ENCODE measurements at regions not wholly inside any gene's neighbourhood (a gene's known extent, or its start where the extent isn't known, plus 50 kb on each side); places are given as distances from the start of the nearest gene placed in this dataset.

DNA sequence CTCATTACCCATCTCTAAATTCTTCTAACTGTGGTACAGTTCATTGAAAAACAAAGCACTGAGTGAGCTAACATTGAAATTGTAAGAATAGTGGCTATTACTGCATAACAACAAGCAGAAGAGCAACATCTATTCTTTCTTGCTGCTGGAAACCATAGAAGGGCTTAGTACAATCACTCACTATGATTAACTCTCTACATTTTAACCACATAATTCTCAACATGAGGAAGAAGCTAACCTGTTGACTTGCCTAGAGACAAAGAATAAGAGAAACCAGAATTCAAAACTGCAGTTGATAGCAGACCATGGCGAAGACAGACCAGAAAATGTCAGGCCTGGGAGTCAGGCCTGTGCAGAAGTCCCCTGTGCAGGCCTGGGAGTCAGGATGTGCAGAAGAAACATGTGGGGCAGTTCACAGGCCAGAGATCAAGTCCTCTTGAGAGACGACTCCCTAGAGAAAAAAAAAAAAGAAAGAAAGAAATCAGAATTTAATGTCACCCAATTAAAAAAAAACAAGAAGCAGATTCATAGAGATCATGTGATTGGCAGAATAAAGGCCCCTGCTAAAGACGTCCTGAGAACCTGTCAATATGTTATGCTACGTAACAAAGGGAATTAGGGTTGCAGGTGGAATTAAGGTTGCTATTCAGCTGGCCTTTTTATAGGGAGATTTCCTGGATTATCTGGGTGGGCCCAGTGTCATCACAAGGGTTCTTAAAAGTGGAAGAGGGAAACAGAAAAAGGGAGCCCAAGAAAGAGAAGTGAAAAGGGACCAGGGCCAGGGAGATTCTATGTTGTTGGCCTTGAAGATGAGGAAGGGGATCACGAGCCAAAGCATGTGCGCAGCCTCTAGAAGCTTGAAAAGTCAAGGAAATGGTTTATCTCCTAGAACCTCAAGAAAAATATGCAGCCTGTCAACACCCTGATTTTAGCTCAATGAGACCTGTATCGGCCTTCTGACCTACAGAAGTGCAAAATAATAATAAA, 94.9 kb downstream of the MRPL39 start:
- no peaks in the 10 kb centered on the region for H3K36me3 ChIP-seq (ENCODE audit: control insufficient read depth in 4 of 4, insufficient read depth in 3 of 4, low read depth in 1 of 4, low read length in 3 of 4)
- TF ChIP-seq RAD21 (IDR thresholded peaks at IDR 0.05) (no peak), SP1 (IDR thresholded peaks at IDR 0.05) (no peak), HNF4G (IDR thresholded peaks at IDR 0.05) (no peak), RXRA (IDR thresholded peaks at IDR 0.05) (no peak), FOXA1 (IDR thresholded peaks at IDR 0.05) (no peak), FOXA2 (IDR thresholded peaks at IDR 0.05) (no peak), NR2F2 (IDR thresholded peaks at IDR 0.05) (no peak), GABPA (IDR thresholded peaks at IDR 0.05 in 1 of 2, conservative IDR thresholded peaks at IDR 0.05 in 1 of 2) (no peak), TAF1 (conservative IDR thresholded peaks at IDR 0.05) (no peak), JUND (IDR thresholded peaks at IDR 0.05) (no peak)
- TF ChIP-seq, protein P1, sequence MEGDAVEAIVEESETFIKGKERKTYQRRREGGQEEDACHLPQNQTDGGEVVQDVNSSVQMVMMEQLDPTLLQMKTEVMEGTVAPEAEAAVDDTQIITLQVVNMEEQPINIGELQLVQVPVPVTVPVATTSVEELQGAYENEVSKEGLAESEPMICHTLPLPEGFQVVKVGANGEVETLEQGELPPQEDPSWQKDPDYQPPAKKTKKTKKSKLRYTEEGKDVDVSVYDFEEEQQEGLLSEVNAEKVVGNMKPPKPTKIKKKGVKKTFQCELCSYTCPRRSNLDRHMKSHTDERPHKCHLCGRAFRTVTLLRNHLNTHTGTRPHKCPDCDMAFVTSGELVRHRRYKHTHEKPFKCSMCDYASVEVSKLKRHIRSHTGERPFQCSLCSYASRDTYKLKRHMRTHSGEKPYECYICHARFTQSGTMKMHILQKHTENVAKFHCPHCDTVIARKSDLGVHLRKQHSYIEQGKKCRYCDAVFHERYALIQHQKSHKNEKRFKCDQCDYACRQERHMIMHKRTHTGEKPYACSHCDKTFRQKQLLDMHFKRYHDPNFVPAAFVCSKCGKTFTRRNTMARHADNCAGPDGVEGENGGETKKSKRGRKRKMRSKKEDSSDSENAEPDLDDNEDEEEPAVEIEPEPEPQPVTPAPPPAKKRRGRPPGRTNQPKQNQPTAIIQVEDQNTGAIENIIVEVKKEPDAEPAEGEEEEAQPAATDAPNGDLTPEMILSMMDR (IDR thresholded peaks at IDR 0.05; ENCODE audit: low read depth, low read length, missing input control): no peak
- TF ChIP-seq, protein P2, sequence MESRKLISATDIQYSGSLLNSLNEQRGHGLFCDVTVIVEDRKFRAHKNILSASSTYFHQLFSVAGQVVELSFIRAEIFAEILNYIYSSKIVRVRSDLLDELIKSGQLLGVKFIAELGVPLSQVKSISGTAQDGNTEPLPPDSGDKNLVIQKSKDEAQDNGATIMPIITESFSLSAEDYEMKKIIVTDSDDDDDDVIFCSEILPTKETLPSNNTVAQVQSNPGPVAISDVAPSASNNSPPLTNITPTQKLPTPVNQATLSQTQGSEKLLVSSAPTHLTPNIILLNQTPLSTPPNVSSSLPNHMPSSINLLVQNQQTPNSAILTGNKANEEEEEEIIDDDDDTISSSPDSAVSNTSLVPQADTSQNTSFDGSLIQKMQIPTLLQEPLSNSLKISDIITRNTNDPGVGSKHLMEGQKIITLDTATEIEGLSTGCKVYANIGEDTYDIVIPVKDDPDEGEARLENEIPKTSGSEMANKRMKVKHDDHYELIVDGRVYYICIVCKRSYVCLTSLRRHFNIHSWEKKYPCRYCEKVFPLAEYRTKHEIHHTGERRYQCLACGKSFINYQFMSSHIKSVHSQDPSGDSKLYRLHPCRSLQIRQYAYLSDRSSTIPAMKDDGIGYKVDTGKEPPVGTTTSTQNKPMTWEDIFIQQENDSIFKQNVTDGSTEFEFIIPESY (IDR thresholded peaks at IDR 0.05): no peak
- TF ChIP-seq, protein P3, sequence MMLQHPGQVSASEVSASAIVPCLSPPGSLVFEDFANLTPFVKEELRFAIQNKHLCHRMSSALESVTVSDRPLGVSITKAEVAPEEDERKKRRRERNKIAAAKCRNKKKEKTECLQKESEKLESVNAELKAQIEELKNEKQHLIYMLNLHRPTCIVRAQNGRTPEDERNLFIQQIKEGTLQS (IDR thresholded peaks at IDR 0.05): no peak
- 81% methylated on average over 7 of the region's 7 CpGs for WGBS
- H3K9ac ChIP-seq (ENCODE audit: low read depth in 1 of 2, low read length in 2 of 2): no peak overlapping the region
- H3K9me3 ChIP-seq (ENCODE audit: control insufficient read depth in 4 of 4, low read length in 3 of 4): no peaks in the 10 kb centered on the region
- H3K4me3 ChIP-seq (ENCODE audit: low read depth in 1 of 3, low read length in 3 of 3): no peak overlapping the region
- no peak for DNase-seq (ENCODE audit: low spot score)
- H3K27ac ChIP-seq (ENCODE audit: low read depth in 1 of 2, low read length in 2 of 2): no peak overlapping the region
- no peaks in the 10 kb centered on the region for H3K27me3 ChIP-seq (ENCODE audit: control insufficient read depth in 4 of 4, insufficient read depth in 4 of 4, low read length in 3 of 4)
- peaks cover 0 to 1% (median 0%) of the 10 kb centered on the region in 4 donors for H3K4me1 ChIP-seq (ENCODE audit: control insufficient read depth in 4 of 4, insufficient read depth in 4 of 4, low read length in 3 of 4)

DNA sequence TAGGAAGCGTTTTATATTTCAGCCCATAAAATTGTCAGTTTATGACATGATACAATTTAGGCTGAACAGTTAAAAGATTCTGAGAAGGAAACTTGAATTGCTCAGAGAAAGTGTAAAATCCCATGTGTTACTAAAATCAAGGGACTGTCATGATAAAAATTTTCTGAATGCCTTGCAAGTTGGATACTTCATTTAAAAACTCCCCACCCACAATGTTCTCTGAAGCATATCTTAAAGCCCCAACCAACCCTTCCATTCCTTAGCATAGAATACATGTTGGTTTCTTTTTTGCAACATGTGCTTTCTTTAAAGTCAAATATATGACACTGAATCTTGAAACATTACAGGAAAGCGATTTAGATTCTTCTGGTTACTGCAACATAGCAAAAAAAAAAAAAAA, 97.4 kb downstream of the MRPL39 start:
- 46% methylated on average over 2 of the region's 2 CpGs for WGBS
- DNase-seq (ENCODE audit: low spot score): no peak
- H3K9me3 ChIP-seq (ENCODE audit: control insufficient read depth in 4 of 4, low read length in 3 of 4): no peaks in the 10 kb centered on the region
- H3K4me3 ChIP-seq (ENCODE audit: low read depth in 1 of 3, low read length in 3 of 3): no peak overlapping the region
- H3K27ac ChIP-seq (ENCODE audit: low read depth in 1 of 2, low read length in 2 of 2): no peak overlapping the region
- H3K4me1 ChIP-seq (ENCODE audit: control insufficient read depth in 4 of 4, insufficient read depth in 4 of 4, low read length in 3 of 4): peaks cover 0 to 1% (median 0%) of the 10 kb centered on the region in 4 donors
- H3K36me3 ChIP-seq (ENCODE audit: control insufficient read depth in 4 of 4, insufficient read depth in 3 of 4, low read depth in 1 of 4, low read length in 3 of 4): no peaks in the 10 kb centered on the region
- H3K9ac ChIP-seq (ENCODE audit: low read depth in 1 of 2, low read length in 2 of 2): no peak overlapping the region
- H3K27me3 ChIP-seq (ENCODE audit: control insufficient read depth in 4 of 4, insufficient read depth in 4 of 4, low read length in 3 of 4): no peaks in the 10 kb centered on the region
- TF ChIP-seq JUND (IDR thresholded peaks at IDR 0.05) (no peak), RXRA (IDR thresholded peaks at IDR 0.05) (no peak), RAD21 (IDR thresholded peaks at IDR 0.05) (no peak), HNF4A (conservative IDR thresholded peaks at IDR 0.05) (no peak), SP1 (IDR thresholded peaks at IDR 0.05) (no peak), NR2F2 (IDR thresholded peaks at IDR 0.05) (no peak), EGR1 (IDR thresholded peaks at IDR 0.05; ENCODE audit: low read depth in 2 of 2) (no peak), GABPA (IDR thresholded peaks at IDR 0.05 in 1 of 2, conservative IDR thresholded peaks at IDR 0.05 in 1 of 2) (no peak), FOXA2 (IDR thresholded peaks at IDR 0.05) (no peak), FOXA1 (IDR thresholded peaks at IDR 0.05) (no peak), HNF4G (IDR thresholded peaks at IDR 0.05) (no peak), YY1 (IDR thresholded peaks at IDR 0.05) (no peak)
- TF ChIP-seq, protein P4, sequence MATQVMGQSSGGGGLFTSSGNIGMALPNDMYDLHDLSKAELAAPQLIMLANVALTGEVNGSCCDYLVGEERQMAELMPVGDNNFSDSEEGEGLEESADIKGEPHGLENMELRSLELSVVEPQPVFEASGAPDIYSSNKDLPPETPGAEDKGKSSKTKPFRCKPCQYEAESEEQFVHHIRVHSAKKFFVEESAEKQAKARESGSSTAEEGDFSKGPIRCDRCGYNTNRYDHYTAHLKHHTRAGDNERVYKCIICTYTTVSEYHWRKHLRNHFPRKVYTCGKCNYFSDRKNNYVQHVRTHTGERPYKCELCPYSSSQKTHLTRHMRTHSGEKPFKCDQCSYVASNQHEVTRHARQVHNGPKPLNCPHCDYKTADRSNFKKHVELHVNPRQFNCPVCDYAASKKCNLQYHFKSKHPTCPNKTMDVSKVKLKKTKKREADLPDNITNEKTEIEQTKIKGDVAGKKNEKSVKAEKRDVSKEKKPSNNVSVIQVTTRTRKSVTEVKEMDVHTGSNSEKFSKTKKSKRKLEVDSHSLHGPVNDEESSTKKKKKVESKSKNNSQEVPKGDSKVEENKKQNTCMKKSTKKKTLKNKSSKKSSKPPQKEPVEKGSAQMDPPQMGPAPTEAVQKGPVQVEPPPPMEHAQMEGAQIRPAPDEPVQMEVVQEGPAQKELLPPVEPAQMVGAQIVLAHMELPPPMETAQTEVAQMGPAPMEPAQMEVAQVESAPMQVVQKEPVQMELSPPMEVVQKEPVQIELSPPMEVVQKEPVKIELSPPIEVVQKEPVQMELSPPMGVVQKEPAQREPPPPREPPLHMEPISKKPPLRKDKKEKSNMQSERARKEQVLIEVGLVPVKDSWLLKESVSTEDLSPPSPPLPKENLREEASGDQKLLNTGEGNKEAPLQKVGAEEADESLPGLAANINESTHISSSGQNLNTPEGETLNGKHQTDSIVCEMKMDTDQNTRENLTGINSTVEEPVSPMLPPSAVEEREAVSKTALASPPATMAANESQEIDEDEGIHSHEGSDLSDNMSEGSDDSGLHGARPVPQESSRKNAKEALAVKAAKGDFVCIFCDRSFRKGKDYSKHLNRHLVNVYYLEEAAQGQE (IDR thresholded peaks at IDR 0.05): no peak
- TF ChIP-seq, protein P2 (IDR thresholded peaks at IDR 0.05): no peak
- TF ChIP-seq, protein P1 (IDR thresholded peaks at IDR 0.05; ENCODE audit: low read depth, low read length, missing input control): no peak
- TF ChIP-seq, protein P3 (IDR thresholded peaks at IDR 0.05): no peak
